Ascending aorta (tissue), 2 donors: ENCODE measurements at regions not wholly inside any gene's neighbourhood (a gene's known extent, or its start where the extent isn't known, plus 50 kb on each side); places are given as distances from the start of the nearest gene placed in this dataset.

ENCODE experiments used
- DNase-seq, 2 donors: peaks; one replicate each; pipeline ENCODE4 v3.0.0-alpha.2; 2019; ENCODE audit warnings: low spot score in 2 of 2
- H3K27ac ChIP-seq, 2 donors: fragments of 200-600 bp; sonication (generic); one replicate each; pipeline ENCODE4 v1.5.1; 2016 to 2017; ENCODE audit warnings: mild to moderate bottlenecking in 1 of 2
- H3K27me3 ChIP-seq: fragments of 200-600 bp; sonication (generic); one replicate; pipeline ENCODE4 v1.5.1; 2017
- H3K36me3 ChIP-seq, 2 donors: fragments of 200-600 bp; sonication (generic); one replicate each; pipeline ENCODE4 v1.5.1; 2016
- H3K4me1 ChIP-seq, 2 donors: fragments of 200-600 bp; sonication (generic); one replicate each; pipeline ENCODE4 v1.5.1; 2016 to 2017; ENCODE audit warnings: mild to moderate bottlenecking in 1 of 2
- H3K4me3 ChIP-seq, 2 donors: fragments of 200-600 bp; sonication (generic); one replicate each; pipeline ENCODE4 v1.5.1; 2016 to 2017; ENCODE audit warnings: mild to moderate bottlenecking in 1 of 2
- H3K9me3 ChIP-seq, 2 donors: fragments of 200-600 bp; sonication (generic); one replicate each; pipeline ENCODE4 v1.5.1; 2016
- CTCF ChIP-seq, 3 experiments: fragments of 200-600 bp in 2 of 3; fragments of 450-650 bp in 1 of 3; sonication (generic) in 2 of 3; IDR thresholded peaks; one replicate each; pipeline ENCODE4 v1.5.1; 2016 to 2019; ENCODE audit warnings: antibody characterized with exemption in 3 of 3, mild to moderate bottlenecking in 1 of 3, moderate library complexity in 1 of 3
- intact Hi-C: fragments of 100-400 bp; cut with DNase I; formaldehyde crosslinking; loops from one replicate; pipeline ENCODE4 v1.15.1; 2023

GRCh38 chr10:120996456-120997034 lies 145.4 kb downstream of the WDR11 start:
- Histone ChIP-seq H3K36me3 (no peaks in the 10 kb centered on the region), H3K27ac (no peak overlapping the region), H3K27me3 (no peaks in the 10 kb centered on the region), H3K9me3 (no peaks in the 10 kb centered on the region), H3K4me3 (no peak overlapping the region), H3K4me1 (no peaks in the 10 kb centered on the region)
- DNase-seq: no peak
- intact Hi-C loops: no loop called here
- TF ChIP-seq CTCF (IDR thresholded peaks at IDR 0.05): no peak

- intact Hi-C loops: no loop called here
- TF ChIP-seq CTCF (IDR thresholded peaks at IDR 0.05): no peak
- DNase-seq: no peak
These were observed 146.2 kb downstream of the WDR11 start for GRCh38 chr10:120997313-120997712.

GRCh38 chr10:120997756-120998155 lies 146.6 kb downstream of the WDR11 start:
- no peaks in the 10 kb centered on the region for H3K4me1 ChIP-seq
- TF ChIP-seq CTCF (IDR thresholded peaks at IDR 0.05): no peak
- H3K9me3 ChIP-seq: no peaks in the 10 kb centered on the region
- no peak overlapping the region for H3K4me3 ChIP-seq
- H3K27ac ChIP-seq: no peak overlapping the region
- no peak for DNase-seq
- intact Hi-C loops: no loop called here
- no peaks in the 10 kb centered on the region for H3K27me3 ChIP-seq
- H3K36me3 ChIP-seq: no peaks in the 10 kb centered on the region

More at GRCh38 chr10:120997313-120997712, 146.2 kb downstream of the WDR11 start:
- H3K27me3 ChIP-seq: no peaks in the 10 kb centered on the region
- no peaks in the 10 kb centered on the region for H3K4me1 ChIP-seq
- H3K9me3 ChIP-seq: no peaks in the 10 kb centered on the region
- H3K36me3 ChIP-seq: no peaks in the 10 kb centered on the region
- H3K27ac ChIP-seq: no peak overlapping the region
- no peak overlapping the region for H3K4me3 ChIP-seq

- TF ChIP-seq CTCF (IDR thresholded peaks at IDR 0.05): no peak
- no peak overlapping the region for H3K4me3 ChIP-seq
- intact Hi-C loops: no loop called here
- no peaks in the 10 kb centered on the region for H3K4me1 ChIP-seq
- H3K36me3 ChIP-seq: no peaks in the 10 kb centered on the region
- DNase-seq: no peak
- H3K27ac ChIP-seq: no peak overlapping the region
- H3K27me3 ChIP-seq: no peaks in the 10 kb centered on the region
- H3K9me3 ChIP-seq: no peaks in the 10 kb centered on the region
These were observed 147.1 kb downstream of the WDR11 start for GRCh38 chr10:120998251-120998650.

- TF ChIP-seq CTCF (IDR thresholded peaks at IDR 0.05): no peak
- H3K27me3 ChIP-seq: no peaks in the 10 kb centered on the region
- H3K4me3 ChIP-seq: no peak overlapping the region
- intact Hi-C loops: no loop called here
- H3K27ac ChIP-seq: no peak overlapping the region
- H3K4me1 ChIP-seq: no peaks in the 10 kb centered on the region
- H3K9me3 ChIP-seq: no peaks in the 10 kb centered on the region
- no peaks in the 10 kb centered on the region for H3K36me3 ChIP-seq
- no peak for DNase-seq
These were observed 147.7 kb downstream of the WDR11 start for GRCh38 chr10:120998782-120999285.

GRCh38 chr10:120999868-121000267 lies 148.7 kb downstream of the WDR11 start:
- Histone ChIP-seq H3K9me3 (no peaks in the 10 kb centered on the region), H3K27me3 (no peaks in the 10 kb centered on the region), H3K36me3 (no peaks in the 10 kb centered on the region), H3K4me3 (no peak overlapping the region), H3K27ac (no peak overlapping the region), H3K4me1 (no peaks in the 10 kb centered on the region)
- DNase-seq: no peak
- no peak for TF ChIP-seq CTCF (IDR thresholded peaks at IDR 0.05)
- intact Hi-C loops: no loop called here
